PC-9 (cell line): ENCODE measurements at regions not wholly inside any gene's neighbourhood (a gene's known extent, or its start where the extent isn't known, plus 50 kb on each side); places are given as distances from the start of the nearest gene placed in this dataset.
"Not testable (repeated sequence)": the region's sequence is repeated elsewhere in the genome, so short reads cannot be mapped to it uniquely, and the experiment has no call there.

ENCODE experiments used
- BruUV-seq: library from RNA; stranded (reverse); fragments of 400-500 nt; replicated peaks from 2 replicates; lab custom pipeline; 2021; lab: Mats Ljungman, UMichigan
- CTCF ChIA-PET: fragments of 300-600 bp; sonication (Branson Sonifier 250); formaldehyde crosslinking; loops from one replicate; lab custom pipeline; 2022; ENCODE audit warnings: antibody characterized with exemption; lab: Charles Lee
- POLR2A ChIA-PET: fragments of 300-600 bp; sonication (Branson Sonifier 250); formaldehyde crosslinking; loops from one replicate; lab custom pipeline; 2022; ENCODE audit warnings: antibody characterized with exemption; ENCODE audit not compliant: unreplicated experiment; lab: Charles Lee
- DNase-seq, 2 experiments: peaks; one replicate each; pipeline versions ENCODE4 v3.0.0 to v3.0.0-alpha.2; 2015 to 2022; ENCODE audit warnings: mixed read lengths in 1 of 2
- H2AFZ ChIP-seq: fragments of 200-600 bp; sonication (generic); 2 replicates; pipeline ENCODE4 v1.8.1; 2017; ENCODE audit warnings: antibody characterized with exemption
- H3F3A ChIP-seq: fragments of 200-600 bp; sonication (generic); 2 replicates; pipeline ENCODE4 v1.8.1; 2017; ENCODE audit warnings: antibody characterized with exemption, mild to moderate bottlenecking, low read depth; ENCODE audit not compliant: insufficient read depth
- H3K27ac ChIP-seq: fragments of 200-600 bp; sonication (generic); 2 replicates; pipeline ENCODE4 v1.6.1; 2016; ENCODE audit warnings: mixed run types
- H3K27me3 ChIP-seq: fragments of 200-600 bp; sonication (generic); 2 replicates; pipeline ENCODE4 v1.6.1; 2016; ENCODE audit warnings: low read depth, mixed run types; ENCODE audit not compliant: insufficient read depth
- H3K36me3 ChIP-seq: fragments of 200-600 bp; sonication (generic); 2 replicates; pipeline ENCODE4 v1.6.1; 2016; ENCODE audit warnings: low read depth, mixed run types
- H3K4me1 ChIP-seq: fragments of 200-600 bp; sonication (generic); replicated peaks from 2 replicates; pipeline ENCODE4 v1.6.1; 2016; ENCODE audit warnings: mixed run types; ENCODE audit not compliant: insufficient read depth
- H3K4me2 ChIP-seq: fragments of 200-600 bp; sonication (generic); 2 replicates; pipeline ENCODE4 v1.6.1; 2017; ENCODE audit warnings: mixed run types
- H3K4me3 ChIP-seq: fragments of 200-600 bp; sonication (generic); 2 replicates; pipeline ENCODE4 v1.6.1; 2016; ENCODE audit warnings: mixed run types
- H3K79me2 ChIP-seq: fragments of 200-600 bp; sonication (generic); 2 replicates; pipeline ENCODE4 v1.6.1; 2017; ENCODE audit warnings: low read depth, mixed run types
- H3K9me2 ChIP-seq: fragments of 200-600 bp; sonication (generic); 2 replicates; pipeline ENCODE4 v1.8.1; 2017; ENCODE audit warnings: mild to moderate bottlenecking; ENCODE audit not compliant: insufficient read depth
- H3K9me3 ChIP-seq: fragments of 200-600 bp; sonication (generic); 2 replicates; pipeline ENCODE4 v1.8.1; 2016; ENCODE audit warnings: low read depth; ENCODE audit not compliant: insufficient read depth
- H4K20me1 ChIP-seq: fragments of 200-600 bp; sonication (generic); 2 replicates; pipeline ENCODE4 v1.8.1; 2017; ENCODE audit not compliant: insufficient read depth
- CTCF ChIP-seq: fragments of 200-600 bp; sonication (generic); conservative IDR thresholded peaks from 2 replicates; pipeline ENCODE4 v1.6.1; 2017; ENCODE audit warnings: mixed run types, antibody characterized with exemption, mild to moderate bottlenecking, moderate library complexity
- EZH2 ChIP-seq: fragments of 200-600 bp; sonication (generic); IDR thresholded peaks from 2 replicates; pipeline ENCODE4 v1.8.0; 2017; ENCODE audit warnings: antibody characterized with exemption, low read depth
- intact Hi-C: fragments of 100-400 bp; cut with micrococcal nuclease; formaldehyde crosslinking; loops from one replicate; pipeline ENCODE4 v1.10.0; 2022; ENCODE audit not compliant: unreplicated experiment

DNA sequence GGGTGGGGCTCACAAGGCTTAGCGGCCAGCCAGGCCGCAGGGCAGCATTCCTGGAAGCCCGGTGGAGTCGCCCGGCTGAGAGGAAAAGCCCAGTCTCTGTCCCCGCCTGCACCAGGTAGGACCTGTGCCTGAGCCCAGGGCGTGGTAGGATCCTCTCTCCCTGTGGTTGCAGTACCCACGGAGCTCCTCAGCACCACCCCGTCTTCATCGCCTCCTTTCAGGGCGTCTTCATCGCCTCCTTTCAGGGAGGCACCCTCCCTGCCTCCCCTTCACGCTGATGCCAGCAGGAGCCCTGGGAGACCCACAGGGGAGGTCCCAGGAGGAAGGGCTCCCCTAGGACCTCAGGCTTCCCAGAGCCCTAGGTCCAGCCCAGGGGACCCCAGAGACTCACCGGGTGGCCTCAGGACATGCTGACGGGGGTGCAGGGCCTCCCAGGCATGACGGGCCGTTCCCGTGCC lies 53.3 kb upstream of the NOTCH1 start:
- Histone ChIP-seq H3K36me3 (no peaks in the 10 kb centered on the region), H3K4me3 (no peak overlapping the region), H4K20me1 (no peaks in the 10 kb centered on the region), H3F3A (peaks cover 4% of the 10 kb centered on the region; the same call in 1 of the 2 replicates), H3K9me3 (no peaks in the 10 kb centered on the region), H3K4me1 (peaks cover 6% of the 10 kb centered on the region; the same call in 1 of the 2 replicates), H2AFZ (no peak overlapping the region), H3K79me2 (no peaks in the 10 kb centered on the region), H3K27me3 (peaks cover 28% of the 10 kb centered on the region), H3K9me2 (no peaks in the 10 kb centered on the region), H3K4me2 (no peak overlapping the region), H3K27ac (no peak overlapping the region)
- POLR2A ChIA-PET: no interaction called here
- CTCF ChIA-PET: no interaction called here
- DNase-seq: peak in 1 of 2 experiments; percentile 75
- TF ChIP-seq CTCF: no peak
- no peak for TF ChIP-seq EZH2
- no TSS peak for BruUV-seq
- intact Hi-C loops: no loop called here

- H3F3A ChIP-seq, H3K9me3 ChIP-seq, H3K27ac ChIP-seq, DNase-seq, H3K9me2 ChIP-seq, H3K4me1 ChIP-seq, H3K4me3 ChIP-seq, H3K36me3 ChIP-seq, POLR2A ChIA-PET, H3K79me2 ChIP-seq, H3K4me2 ChIP-seq, H4K20me1 ChIP-seq, intact Hi-C loops, BruUV-seq, H2AFZ ChIP-seq: not testable (repeated sequence)
- peaks cover 28% of the 10 kb centered on the region for H3K27me3 ChIP-seq
- CTCF ChIA-PET: interaction anchor here (1.0 kb wide), 1 partner anchor 9 kb away, joined by 3 read pairs; no protein-coding TSS in a partner anchor
Measured at GRCh38 chr9:136598390-136599073, 52.7 kb upstream of the NOTCH1 start.

DNA sequence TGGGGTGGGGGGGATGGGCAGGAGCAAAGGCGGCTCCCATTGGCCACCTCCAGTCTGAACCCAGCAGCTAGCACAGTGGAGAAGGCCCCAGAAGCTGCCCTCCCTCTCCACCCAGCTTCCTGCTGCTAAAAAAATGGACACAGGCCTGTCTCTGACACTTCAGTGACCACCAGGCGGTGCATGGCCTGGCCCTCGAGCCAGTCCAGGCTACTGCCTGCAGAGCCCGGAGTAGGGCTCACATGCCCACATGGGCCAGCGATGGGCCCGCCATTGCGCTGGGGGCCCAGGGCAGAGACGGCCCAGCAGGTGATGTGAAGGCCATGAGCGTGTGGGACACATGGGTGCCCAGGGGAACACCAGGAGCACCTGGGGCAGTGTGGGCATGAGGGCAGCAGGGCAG lies 52.1 kb upstream of the NOTCH1 start:
- ChIA-PET CTCF (interaction anchor here (1.0 kb wide), 1 partner anchor 10 kb away, joined by 3 read pairs; no protein-coding TSS in a partner anchor), POLR2A (no interaction called here)
- peaks cover 6% of the 10 kb centered on the region; the same call in 1 of the 2 replicates for H3K4me1 ChIP-seq
- no TSS peak for BruUV-seq
- H3K27ac ChIP-seq: no peak overlapping the region
- H3K4me2 ChIP-seq: no peak overlapping the region
- no peak for DNase-seq
- H3K27me3 ChIP-seq: peaks cover 33% of the 10 kb centered on the region
- no peaks in the 10 kb centered on the region for H3K79me2 ChIP-seq
- H3K36me3 ChIP-seq: no peaks in the 10 kb centered on the region
- no peak overlapping the region for H3K4me3 ChIP-seq
- no peaks in the 10 kb centered on the region for H4K20me1 ChIP-seq
- TF ChIP-seq CTCF (no peak), EZH2 (no peak)
- H3K9me2 ChIP-seq: no peaks in the 10 kb centered on the region
- intact Hi-C loops: no loop called here
- no peaks in the 10 kb centered on the region for H3K9me3 ChIP-seq
- peaks cover 4% of the 10 kb centered on the region; the same call in 1 of the 2 replicates for H3F3A ChIP-seq
- no peak overlapping the region for H2AFZ ChIP-seq
